Choroid plexus epithelial cell (primary cell): ENCODE measurements at regions not wholly inside any gene's neighbourhood (a gene's known extent, or its start where the extent isn't known, plus 50 kb on each side); places are given as distances from the start of the nearest gene placed in this dataset.

Experiments used
- DNase-seq: peaks from one replicate; pipeline ENCODE4 v3.0.0-alpha.2; 2010; ENCODE audit warnings: low read depth
- H3K4me3 ChIP-seq: 2 replicates; pipeline ENCODE4 v1.5.1; 2011; ENCODE audit warnings: low read depth, mild to moderate bottlenecking, control low read depth, low read length, moderate library complexity
- TF ChIP-seq, protein P1 (sequence below): conservative IDR thresholded peaks from 2 replicates; pipeline ENCODE4 v1.5.1; 2011; ENCODE audit warnings: low read depth, mild to moderate bottlenecking, control low read depth, inconsistent platforms, low read length, moderate library complexity

DNA sequence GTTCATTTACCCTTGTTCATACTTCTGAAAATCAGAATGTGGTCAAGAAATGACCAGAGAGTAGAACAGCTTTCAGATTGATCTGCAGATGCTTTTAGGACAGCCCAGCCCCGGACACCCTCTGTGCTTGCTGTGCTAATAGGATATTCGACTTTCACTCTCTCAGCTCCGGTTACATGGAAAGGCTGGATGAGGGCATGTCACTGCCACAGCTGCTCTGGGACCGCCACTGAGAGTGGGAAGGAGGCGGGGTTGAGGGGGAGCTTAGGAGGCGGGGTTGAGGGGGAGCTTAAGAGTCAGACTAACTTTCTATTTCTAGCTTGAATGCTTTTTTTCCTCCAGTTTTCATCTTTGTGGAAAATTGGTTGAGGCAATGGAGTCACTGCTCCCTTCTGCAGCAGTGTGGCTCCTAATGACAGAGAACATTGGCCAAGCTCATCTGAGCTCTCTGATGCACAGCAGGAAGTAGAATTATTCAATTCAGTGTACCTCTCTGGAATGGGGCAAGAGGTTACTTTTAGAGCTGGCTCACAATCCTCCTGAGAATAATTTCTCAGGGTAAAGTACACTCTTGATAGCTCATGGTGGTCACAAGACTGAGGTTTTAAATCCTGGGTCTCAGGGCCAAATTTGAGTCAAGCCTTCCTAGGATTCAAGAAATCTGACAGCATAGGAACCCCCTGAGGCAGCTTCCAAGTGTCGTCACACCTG is 74.6 kb upstream of the NPAS1 start:
- TF ChIP-seq, protein P1, sequence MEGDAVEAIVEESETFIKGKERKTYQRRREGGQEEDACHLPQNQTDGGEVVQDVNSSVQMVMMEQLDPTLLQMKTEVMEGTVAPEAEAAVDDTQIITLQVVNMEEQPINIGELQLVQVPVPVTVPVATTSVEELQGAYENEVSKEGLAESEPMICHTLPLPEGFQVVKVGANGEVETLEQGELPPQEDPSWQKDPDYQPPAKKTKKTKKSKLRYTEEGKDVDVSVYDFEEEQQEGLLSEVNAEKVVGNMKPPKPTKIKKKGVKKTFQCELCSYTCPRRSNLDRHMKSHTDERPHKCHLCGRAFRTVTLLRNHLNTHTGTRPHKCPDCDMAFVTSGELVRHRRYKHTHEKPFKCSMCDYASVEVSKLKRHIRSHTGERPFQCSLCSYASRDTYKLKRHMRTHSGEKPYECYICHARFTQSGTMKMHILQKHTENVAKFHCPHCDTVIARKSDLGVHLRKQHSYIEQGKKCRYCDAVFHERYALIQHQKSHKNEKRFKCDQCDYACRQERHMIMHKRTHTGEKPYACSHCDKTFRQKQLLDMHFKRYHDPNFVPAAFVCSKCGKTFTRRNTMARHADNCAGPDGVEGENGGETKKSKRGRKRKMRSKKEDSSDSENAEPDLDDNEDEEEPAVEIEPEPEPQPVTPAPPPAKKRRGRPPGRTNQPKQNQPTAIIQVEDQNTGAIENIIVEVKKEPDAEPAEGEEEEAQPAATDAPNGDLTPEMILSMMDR: no peak
- peak overlapping the region; percentile 11 for H3K4me3 ChIP-seq
- DNase-seq: peak; percentile 76

DNA sequence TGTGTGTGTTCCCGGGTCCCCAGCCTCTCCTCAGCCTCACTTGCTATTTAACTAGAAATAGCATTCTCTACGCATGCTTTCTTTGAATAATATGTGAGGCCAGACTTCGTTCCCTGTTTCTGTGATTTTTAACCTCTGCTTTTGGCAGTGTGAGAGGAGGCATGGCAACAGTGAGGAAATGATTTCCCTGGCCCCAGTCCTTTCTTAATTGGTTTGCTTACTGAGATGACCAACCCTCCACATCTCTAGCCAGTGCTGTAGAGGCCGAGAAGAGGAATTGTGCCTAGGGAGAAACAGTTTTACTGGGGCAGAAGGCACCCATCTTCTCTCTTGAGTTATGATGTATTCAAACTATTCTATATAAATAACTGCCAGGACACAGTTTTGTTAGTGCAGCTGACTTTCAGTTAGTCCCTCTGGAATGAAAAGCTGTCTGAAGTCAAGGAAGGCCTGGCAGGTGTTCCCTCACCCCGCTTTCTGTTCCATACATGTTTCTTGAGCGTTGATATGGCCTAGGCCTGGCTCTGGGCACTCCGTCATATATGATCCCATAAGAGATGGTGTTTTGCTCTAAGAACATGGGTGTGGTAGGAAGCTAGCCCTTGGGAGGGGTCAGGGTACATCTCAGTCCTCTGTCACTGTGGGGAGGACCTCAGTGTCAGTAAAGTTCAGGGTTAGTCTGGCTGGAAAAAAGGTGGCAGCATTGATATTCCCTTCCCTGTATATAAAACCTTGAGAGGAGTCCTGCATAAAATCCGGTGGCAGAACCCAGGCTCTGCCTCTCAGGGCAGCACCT is 73.7 kb upstream of the NPAS1 start:
- peak; percentile 64 for DNase-seq
- TF ChIP-seq, protein P1: no peak
- H3K4me3 ChIP-seq: no peak overlapping the region

DNA sequence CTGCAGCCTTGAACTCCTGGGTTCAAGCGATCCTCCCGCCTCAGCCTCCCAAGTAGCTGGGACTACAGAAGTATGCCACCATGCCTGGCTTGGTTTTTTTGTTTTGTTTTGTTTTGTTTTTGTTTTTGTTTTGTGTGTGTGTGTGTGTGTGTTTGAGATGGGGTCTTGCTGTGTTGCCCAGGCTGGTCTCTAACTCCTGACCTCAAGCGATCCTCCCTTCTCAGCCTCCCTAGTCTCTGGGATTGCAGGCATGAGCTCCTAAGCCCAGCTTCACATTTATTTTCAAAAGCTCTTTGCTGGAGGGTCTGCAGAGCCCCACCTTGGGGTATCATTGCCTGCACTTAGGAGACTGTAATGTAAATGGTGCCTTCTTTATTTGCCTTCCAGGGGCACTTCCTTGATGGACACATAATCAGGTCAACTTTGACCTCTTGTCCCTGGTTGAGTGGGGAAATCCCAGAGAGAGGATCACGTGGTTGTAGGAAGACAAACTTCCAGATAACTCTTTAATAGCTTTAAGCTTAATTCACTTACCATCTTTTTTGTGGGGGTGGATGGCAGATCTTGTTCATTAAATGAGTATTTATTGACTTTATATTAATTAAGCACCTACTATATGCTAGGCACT is 72.9 kb upstream of the NPAS1 start:
- H3K4me3 ChIP-seq: no peak overlapping the region
- TF ChIP-seq, protein P1: no peak
- DNase-seq: peak; percentile 44

DNA sequence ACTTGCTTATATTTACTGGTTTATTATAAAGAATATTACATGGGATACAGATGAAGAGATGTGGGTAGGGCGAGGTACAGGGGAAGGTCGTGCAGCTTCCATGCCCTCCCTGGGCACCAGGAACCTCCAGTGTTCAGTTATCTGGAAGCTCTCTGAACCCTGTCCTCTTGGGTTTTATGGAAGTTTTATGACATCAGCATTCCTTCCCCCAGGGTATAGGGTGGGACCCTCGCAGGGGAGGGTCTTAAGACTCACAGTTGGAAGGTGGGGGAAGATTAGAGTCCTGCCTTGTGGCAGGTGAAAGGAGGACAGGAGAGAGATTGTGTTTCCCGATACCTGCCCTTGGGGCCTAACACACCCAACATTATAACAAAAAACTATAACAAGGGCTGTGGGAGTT is 71.8 kb upstream of the NPAS1 start:
- H3K4me3 ChIP-seq: no peak overlapping the region
- TF ChIP-seq, protein P1: no peak
- DNase-seq: no peak

DNA sequence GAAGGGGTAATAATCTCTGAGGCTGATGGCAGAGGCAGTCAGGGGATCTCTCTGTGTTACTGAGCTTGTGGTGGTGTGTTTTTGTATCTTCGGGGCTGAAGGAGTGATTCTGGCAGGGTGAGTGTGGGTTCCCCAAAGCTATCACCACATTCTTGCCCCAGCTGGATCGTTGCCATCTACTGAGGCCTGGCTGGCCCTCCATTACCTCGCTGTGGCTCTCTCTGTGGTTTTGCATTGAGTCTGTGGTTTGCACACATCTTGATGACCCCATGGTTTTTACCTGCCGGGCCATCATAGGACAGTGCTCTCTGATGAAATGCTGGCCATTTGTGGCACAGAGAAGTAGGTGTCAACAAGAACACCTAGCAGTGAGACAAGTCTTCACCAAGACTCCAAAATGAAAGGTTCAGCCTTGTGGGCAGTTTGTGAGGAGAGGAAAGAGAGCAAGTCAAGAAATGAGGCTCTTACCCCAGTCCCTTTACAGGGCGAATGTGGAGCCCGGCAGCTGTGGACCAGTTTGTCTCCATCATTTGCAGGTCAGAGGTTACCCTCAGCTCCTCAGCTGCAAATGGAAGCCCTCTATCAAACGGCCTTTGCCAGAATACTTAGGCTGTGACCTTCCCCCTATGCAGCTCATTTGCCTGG is 69.0 kb upstream of the NPAS1 start:
- TF ChIP-seq, protein P1: no peak
- no peak overlapping the region for H3K4me3 ChIP-seq
- DNase-seq: no peak

DNA sequence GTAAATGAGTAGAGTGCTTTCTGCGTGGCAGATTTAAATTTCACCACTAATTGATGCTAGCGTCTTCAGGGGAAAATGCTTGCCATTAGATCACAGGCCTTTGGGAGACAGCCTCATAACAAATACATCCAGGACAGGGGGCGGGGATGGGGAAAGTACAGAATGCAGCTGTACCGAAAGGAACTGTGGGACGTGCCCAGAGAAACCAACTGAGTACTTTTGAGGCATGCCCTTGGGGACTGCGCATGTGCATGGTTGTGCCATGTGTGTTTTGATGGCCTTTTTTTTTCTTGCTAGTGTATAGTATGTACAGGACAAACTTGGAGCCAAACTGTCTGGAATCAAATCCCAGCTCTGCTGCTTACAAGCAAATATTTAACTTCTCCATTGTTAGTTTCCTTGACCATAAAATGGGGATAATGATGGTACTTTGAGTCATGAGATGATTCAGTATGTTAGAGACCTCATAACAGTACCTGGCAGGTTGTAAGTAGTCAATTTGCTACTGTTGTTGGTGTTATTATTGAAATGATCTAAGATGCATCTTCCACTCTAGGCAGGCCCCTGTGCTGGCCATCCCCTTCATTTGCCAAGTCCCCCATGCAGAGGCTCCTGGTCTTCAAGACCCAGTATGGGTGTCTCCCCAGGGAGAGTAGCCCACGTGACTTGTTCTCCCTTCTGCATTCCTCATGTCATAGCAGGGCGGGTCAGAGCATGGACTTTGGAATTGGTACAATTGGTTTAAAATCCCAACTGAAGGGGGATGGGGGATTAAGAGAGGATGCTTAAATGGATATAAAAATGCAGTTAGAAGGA is 68.3 kb upstream of the NPAS1 start:
- no peak for DNase-seq
- H3K4me3 ChIP-seq: no peak overlapping the region
- TF ChIP-seq, protein P1: no peak
